Spleen (tissue), 7 donors: ENCODE measurements at regions not wholly inside any gene's neighbourhood (a gene's known extent, or its start where the extent isn't known, plus 50 kb on each side); places are given as distances from the start of the nearest gene placed in this dataset.

Source experiments
- POLR2A ChIP-seq, 3 donors: fragments of 450-650 bp; IDR thresholded peaks; one replicate each; pipeline ENCODE4 v1.5.1; 2017; ENCODE audit warnings: antibody characterized with exemption in 3 of 3, mild to moderate bottlenecking in 1 of 3
- POLR2AphosphoS5 ChIP-seq, 3 donors: sonication (generic); formaldehyde crosslinking; IDR thresholded peaks; one replicate each; pipeline ENCODE4 v1.5.1; 2017; ENCODE audit warnings: antibody characterized with exemption in 3 of 3
- TF ChIP-seq, protein P1 (sequence below), 11 experiments: fragments of 200-600 bp in 7 of 11; fragments of 450-650 bp in 4 of 11; sonication (generic) in 4 of 11; IDR thresholded peaks in 8 of 11; conservative IDR thresholded peaks in 3 of 11; 1 replicate in 7 of 11; 2 replicates in 4 of 11; pipeline versions ENCODE4 v1.4.0 to v1.8.0; 2016 to 2021; ENCODE audit warnings: antibody characterized with exemption in 11 of 11, inconsistent platforms in 4 of 11, mild to moderate bottlenecking in 1 of 11
- donor health status: DM: no; HTN: no; CAD: no; lungs with moderate emphysema.
- donor health status: DM: no; HTN: no; CAD: no.
- donor health status: DM: no; HTN: no; CAD: no.

DNA sequence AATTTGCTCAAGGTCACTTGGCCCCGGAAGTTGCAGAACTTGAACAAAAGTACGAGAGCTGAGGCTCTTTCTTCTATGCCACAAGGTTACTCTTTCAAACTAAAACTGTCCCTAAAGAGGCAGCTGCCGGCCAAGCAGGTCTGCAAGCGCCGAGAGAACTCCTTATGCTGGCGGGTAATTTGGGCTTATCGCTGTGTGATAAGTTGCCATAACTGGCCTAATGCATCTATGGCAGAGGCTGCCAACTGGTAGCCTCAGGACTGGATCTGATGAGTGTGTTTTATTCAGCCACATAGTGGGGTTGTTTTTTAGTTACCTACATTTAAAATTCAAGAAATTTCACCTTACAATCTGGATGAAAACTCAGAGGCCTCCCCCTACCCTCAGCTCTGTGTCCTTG lies 68.1 kb upstream of the SPOCK1 start:
- TF ChIP-seq, protein P1, sequence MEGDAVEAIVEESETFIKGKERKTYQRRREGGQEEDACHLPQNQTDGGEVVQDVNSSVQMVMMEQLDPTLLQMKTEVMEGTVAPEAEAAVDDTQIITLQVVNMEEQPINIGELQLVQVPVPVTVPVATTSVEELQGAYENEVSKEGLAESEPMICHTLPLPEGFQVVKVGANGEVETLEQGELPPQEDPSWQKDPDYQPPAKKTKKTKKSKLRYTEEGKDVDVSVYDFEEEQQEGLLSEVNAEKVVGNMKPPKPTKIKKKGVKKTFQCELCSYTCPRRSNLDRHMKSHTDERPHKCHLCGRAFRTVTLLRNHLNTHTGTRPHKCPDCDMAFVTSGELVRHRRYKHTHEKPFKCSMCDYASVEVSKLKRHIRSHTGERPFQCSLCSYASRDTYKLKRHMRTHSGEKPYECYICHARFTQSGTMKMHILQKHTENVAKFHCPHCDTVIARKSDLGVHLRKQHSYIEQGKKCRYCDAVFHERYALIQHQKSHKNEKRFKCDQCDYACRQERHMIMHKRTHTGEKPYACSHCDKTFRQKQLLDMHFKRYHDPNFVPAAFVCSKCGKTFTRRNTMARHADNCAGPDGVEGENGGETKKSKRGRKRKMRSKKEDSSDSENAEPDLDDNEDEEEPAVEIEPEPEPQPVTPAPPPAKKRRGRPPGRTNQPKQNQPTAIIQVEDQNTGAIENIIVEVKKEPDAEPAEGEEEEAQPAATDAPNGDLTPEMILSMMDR (IDR thresholded peaks at IDR 0.05 in 8 of 11, conservative IDR thresholded peaks at IDR 0.05 in 3 of 11) = no peak
- TF ChIP-seq POLR2AphosphoS5 (IDR thresholded peaks at IDR 0.05) (no peak), POLR2A (IDR thresholded peaks at IDR 0.05) (no peak)
